NCI-H345 (cell line): ENCODE measurements at regions not wholly inside any gene's neighbourhood (a gene's known extent, or its start where the extent isn't known, plus 50 kb on each side); places are given as distances from the start of the nearest gene placed in this dataset.
"Not testable (repeated sequence)": the region's sequence is repeated elsewhere in the genome, so short reads cannot be mapped to it uniquely, and the experiment has no call there.

Experiments
- DNase-seq: peaks from one replicate; lab custom pipeline; 2025; lab: John Stamatoyannopoulos, UW

- DNase-seq, result peak; percentile 44
These were observed 160.9 kb downstream of the SPTSSA start for GRCh38 chr14:34300882-34301734.

- no peak for DNase-seq
These were observed 161.7 kb downstream of the SPTSSA start for GRCh38 chr14:34300330-34300729.

- DNase-seq, result no peak
These were observed 162.7 kb downstream of the SPTSSA start for GRCh38 chr14:34299360-34299759.

- no peak for DNase-seq
These were observed 164.1 kb downstream of the SPTSSA start for GRCh38 chr14:34297786-34298520.

GRCh38 chr14:34283590-34283989 is 178.4 kb downstream of the SPTSSA start:
- no peak for DNase-seq

GRCh38 chr14:34277191-34277590 is 184.8 kb downstream of the SPTSSA start:
- DNase-seq, result no peak

- DNase-seq, result no peak
These were observed 186.5 kb downstream of the SPTSSA start for GRCh38 chr14:34275530-34275929.

- no peak for DNase-seq
These were observed 187.0 kb downstream of the SPTSSA start for GRCh38 chr14:34275078-34275477.

GRCh38 chr14:34273716-34274115 is 188.3 kb downstream of the SPTSSA start:
- not testable (repeated sequence) for DNase-seq

- no peak for DNase-seq
These were observed 191.7 kb downstream of the SPTSSA start for GRCh38 chr14:34270361-34270760.

- no peak for DNase-seq
These were observed 195.7 kb downstream of the SPTSSA start for GRCh38 chr14:34266344-34266743.

- no peak for DNase-seq
These were observed 199.7 kb downstream of the SPTSSA start for GRCh38 chr14:34262127-34262910.

- DNase-seq, result no peak
These were observed 202.0 kb downstream of the SPTSSA start for GRCh38 chr14:34259996-34260395.

- DNase-seq, result no peak
These were observed 203.7 kb downstream of the SPTSSA start for GRCh38 chr14:34258318-34258717.

GRCh38 chr14:34257505-34257904 is 204.5 kb downstream of the SPTSSA start:
- no peak for DNase-seq

- no peak for DNase-seq
These were observed 205.8 kb downstream of the SPTSSA start for GRCh38 chr14:34256223-34256622.

- DNase-seq, result no peak
These were observed 207.5 kb downstream of the SPTSSA start for GRCh38 chr14:34254571-34254970.

GRCh38 chr14:34254031-34254430 is 208.0 kb downstream of the SPTSSA start:
- no peak for DNase-seq

GRCh38 chr14:34252227-34252626 is 209.8 kb downstream of the SPTSSA start:
- DNase-seq, result no peak

GRCh38 chr14:34251662-34252061 is 210.4 kb downstream of the SPTSSA start:
- DNase-seq, result no peak

GRCh38 chr14:34250959-34251358 is 211.1 kb downstream of the SPTSSA start:
- no peak for DNase-seq

- no peak for DNase-seq
These were observed 214.4 kb downstream of the SPTSSA start for GRCh38 chr14:34247605-34248004.
